HEK293 (cell line): ENCODE measurements at regions not wholly inside any gene's neighbourhood (a gene's known extent, or its start where the extent isn't known, plus 50 kb on each side); places are given as distances from the start of the nearest gene placed in this dataset.

Source experiments
- CTCF ChIA-PET: fragments of 350-600 bp; formaldehyde crosslinking; extraction: SDS; loops from one replicate; lab custom pipeline; 2021; ENCODE audit warnings: antibody characterized with exemption; lab: Yijun Ruan, JAX
- POLR2A ChIA-PET: fragments of 300-600 bp; formaldehyde crosslinking; extraction: SDS; loops from one replicate; lab custom pipeline; 2020; ENCODE audit warnings: antibody characterized with exemption, inconsistent platforms; lab: Yijun Ruan, JAX
- H3K27ac ChIP-seq: fragments of 200-500 bp; sonication (Bioruptor generic); 2 replicates; pipeline ENCODE4 v1.5.1; 2014; ENCODE audit warnings: low read depth, low read length, control low read depth, inconsistent platforms; ENCODE audit errors: extremely low read depth
- H3K36me3 ChIP-seq, 2 experiments: fragments of 200-500 bp in 1 of 2; sonication (Bioruptor generic) in 1 of 2; 1 replicate in 1 of 2; 2 replicates in 1 of 2; pipeline ENCODE4 v1.5.1; 2014 to 2017; ENCODE audit warnings: inconsistent platforms in 2 of 2, low read length in 2 of 2; ENCODE audit not compliant: control insufficient read depth in 2 of 2, insufficient read depth in 1 of 2
- H3K4me1 ChIP-seq: fragments of 200-500 bp; sonication (Bioruptor generic); 2 replicates; pipeline ENCODE4 v1.5.1; 2014; ENCODE audit warnings: mild to moderate bottlenecking, low read length, inconsistent platforms; ENCODE audit not compliant: control insufficient read depth, insufficient read depth
- H3K4me3 ChIP-seq: 2 replicates; pipeline ENCODE4 v1.5.1; 2011; ENCODE audit warnings: low read depth, mild to moderate bottlenecking, control low read depth, low read length, moderate library complexity
- H3K9me3 ChIP-seq: fragments of 200-500 bp; sonication (Bioruptor generic); 2 replicates; pipeline ENCODE4 v1.5.1; 2014; ENCODE audit warnings: low read depth, low read length, inconsistent platforms; ENCODE audit not compliant: control insufficient read depth, insufficient read depth
- ATF2 ChIP-seq: fragments of 450-650 bp; formaldehyde crosslinking; IDR thresholded peaks from 2 replicates; pipeline ENCODE4 v1.5.1; 2016; ENCODE audit warnings: missing biosample characterization, missing genetic modification characterization, low read depth
- GLIS2 ChIP-seq: fragments of 450-650 bp; formaldehyde crosslinking; IDR thresholded peaks from 2 replicates; pipeline ENCODE4 v1.5.1; 2016; ENCODE audit warnings: missing biosample characterization, missing genetic modification characterization
- KLF10 ChIP-seq: fragments of 450-650 bp; IDR thresholded peaks from 2 replicates; pipeline ENCODE4 v1.5.1; 2018; ENCODE audit warnings: missing biosample characterization, mild to moderate bottlenecking, missing genetic modification characterization
- PRDM6 ChIP-seq: fragments of 450-650 bp; formaldehyde crosslinking; IDR thresholded peaks from 2 replicates; pipeline ENCODE4 v1.5.1; 2017; ENCODE audit warnings: missing biosample characterization, missing genetic modification characterization
- ZFP69B ChIP-seq: fragments of 450-650 bp; formaldehyde crosslinking; IDR thresholded peaks from 2 replicates; pipeline ENCODE4 v1.5.1; 2016; ENCODE audit warnings: missing biosample characterization, missing genetic modification characterization
- ZNF112 ChIP-seq: fragments of 450-650 bp; formaldehyde crosslinking; IDR thresholded peaks from 2 replicates; pipeline ENCODE4 v1.5.0; 2017; ENCODE audit warnings: missing biosample characterization, missing genetic modification characterization
- ZNF140 ChIP-seq: fragments of 450-650 bp; formaldehyde crosslinking; IDR thresholded peaks from 2 replicates; pipeline ENCODE4 v1.5.1; 2016; ENCODE audit warnings: missing biosample characterization, missing genetic modification characterization
- ZNF16 ChIP-seq: fragments of 450-650 bp; formaldehyde crosslinking; IDR thresholded peaks from 2 replicates; pipeline ENCODE4 v1.5.1; 2016; ENCODE audit warnings: low read depth, missing biosample characterization, missing genetic modification characterization
- ZNF274 ChIP-seq, 2 experiments: fragments of 200-500 bp in 1 of 2; fragments of 450-650 bp in 1 of 2; sonication (Bioruptor generic) in 1 of 2; formaldehyde crosslinking in 1 of 2; IDR thresholded peaks; 2 replicates each; pipeline versions ENCODE4 v1.5.1 to v1.6.1; 2014 to 2016; ENCODE audit warnings: borderline replicate concordance in 1 of 2, inconsistent platforms in 1 of 2, low read length in 1 of 2, missing biosample characterization in 1 of 2, missing genetic modification characterization in 1 of 2
- ZNF302 ChIP-seq: fragments of 450-650 bp; formaldehyde crosslinking; IDR thresholded peaks from 2 replicates; pipeline ENCODE4 v1.5.1; 2016; ENCODE audit warnings: missing biosample characterization, missing genetic modification characterization, low read depth
- ZNF354C ChIP-seq: fragments of 450-650 bp; formaldehyde crosslinking; IDR thresholded peaks from 2 replicates; pipeline ENCODE4 v1.5.1; 2016; ENCODE audit warnings: missing biosample characterization, missing genetic modification characterization, low read depth, borderline replicate concordance
- ZNF404 ChIP-seq: fragments of 450-650 bp; formaldehyde crosslinking; IDR thresholded peaks from 2 replicates; pipeline ENCODE4 v1.5.1; 2017; ENCODE audit warnings: missing biosample characterization, missing genetic modification characterization
- ZNF548 ChIP-seq: fragments of 450-650 bp; formaldehyde crosslinking; IDR thresholded peaks from 2 replicates; pipeline ENCODE4 v1.5.1; 2016; ENCODE audit warnings: missing biosample characterization, missing genetic modification characterization
- ZNF571 ChIP-seq: fragments of 450-650 bp; formaldehyde crosslinking; IDR thresholded peaks from 2 replicates; pipeline ENCODE4 v1.5.0; 2017; ENCODE audit warnings: missing biosample characterization, missing genetic modification characterization
- TF ChIP-seq, protein P1 (sequence below): fragments of 450-650 bp; formaldehyde crosslinking; IDR thresholded peaks from 2 replicates; pipeline ENCODE4 v1.5.1; 2016; ENCODE audit warnings: missing biosample characterization, missing genetic modification characterization
- TF ChIP-seq, protein P2 (sequence below): fragments of 450-650 bp; formaldehyde crosslinking; IDR thresholded peaks from 2 replicates; pipeline ENCODE4 v1.5.1; 2016; ENCODE audit warnings: missing biosample characterization, missing genetic modification characterization
- TF ChIP-seq, protein P3 (sequence below): sonication (generic); formaldehyde crosslinking; IDR thresholded peaks from 2 replicates; pipeline ENCODE4 v1.8.1; 2022; ENCODE audit warnings: mild to moderate bottlenecking, moderate library complexity, missing genetic modification reagents
- TF ChIP-seq, protein P4 (sequence below): fragments of 450-650 bp; IDR thresholded peaks from 2 replicates; pipeline ENCODE4 v1.5.1; 2018; ENCODE audit warnings: missing biosample characterization, missing genetic modification characterization
- TF ChIP-seq, protein P5 (sequence below): fragments of 450-650 bp; formaldehyde crosslinking; IDR thresholded peaks from 2 replicates; pipeline ENCODE4 v1.5.1; 2016; ENCODE audit warnings: missing biosample characterization, missing genetic modification characterization

DNA sequence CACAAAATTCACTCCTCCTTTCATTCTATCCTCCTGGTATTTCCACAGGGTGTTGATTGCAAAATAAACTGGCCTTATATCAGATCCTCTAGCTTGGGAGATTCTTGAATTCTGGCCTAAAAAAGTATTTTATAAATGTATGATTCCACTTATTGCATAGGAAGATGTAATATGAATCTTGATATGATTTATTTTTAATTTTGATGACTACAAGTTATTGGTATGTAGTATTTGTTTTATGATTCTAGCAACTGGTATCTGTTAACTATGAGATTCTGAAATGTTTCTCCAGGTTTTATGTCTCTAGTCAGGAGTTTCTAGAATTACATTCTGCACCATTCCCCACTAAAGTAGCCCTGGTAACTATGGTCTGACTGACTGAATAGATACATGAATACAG is 373.9 kb upstream of the C11orf87 start:
- H3K27ac ChIP-seq, result no peak overlapping the region
- no peak overlapping the region for H3K4me3 ChIP-seq
- ChIA-PET POLR2A (no interaction called here), CTCF (interaction anchor here (0.7 kb wide), 1 partner anchor 1007 kb away, joined by 3 read pairs; no protein-coding TSS in a partner anchor)
- TF ChIP-seq ZNF16 (tag by site-specific recombination), result no peak
- no peak for TF ChIP-seq ZNF112 (tag by site-specific recombination)
- TF ChIP-seq ZNF548 (tag by site-specific recombination), result no peak
- TF ChIP-seq ZNF274 (IDR thresholded peaks at IDR 0.05; ENCODE audit: low read length), result no peak
- no peak for TF ChIP-seq ZNF274 (tag by site-specific recombination; IDR thresholded peaks at IDR 0.05; ENCODE audit: borderline replicate concordance)
- TF ChIP-seq ZNF140 (tag by site-specific recombination), result no peak
- TF ChIP-seq, protein P1, sequence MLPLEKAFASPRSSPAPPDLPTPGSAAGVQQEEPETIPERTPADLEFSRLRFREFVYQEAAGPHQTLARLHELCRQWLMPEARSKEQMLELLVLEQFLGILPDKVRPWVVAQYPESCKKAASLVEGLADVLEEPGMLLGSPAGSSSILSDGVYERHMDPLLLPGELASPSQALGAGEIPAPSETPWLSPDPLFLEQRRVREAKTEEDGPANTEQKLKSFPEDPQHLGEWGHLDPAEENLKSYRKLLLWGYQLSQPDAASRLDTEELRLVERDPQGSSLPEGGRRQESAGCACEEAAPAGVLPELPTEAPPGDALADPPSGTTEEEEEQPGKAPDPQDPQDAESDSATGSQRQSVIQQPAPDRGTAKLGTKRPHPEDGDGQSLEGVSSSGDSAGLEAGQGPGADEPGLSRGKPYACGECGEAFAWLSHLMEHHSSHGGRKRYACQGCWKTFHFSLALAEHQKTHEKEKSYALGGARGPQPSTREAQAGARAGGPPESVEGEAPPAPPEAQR (tag by site-specific recombination), result no peak
- no peak for TF ChIP-seq KLF10 (tag by site-specific recombination)
- no peak for TF ChIP-seq ZNF302 (tag by site-specific recombination)
- TF ChIP-seq, protein P2, sequence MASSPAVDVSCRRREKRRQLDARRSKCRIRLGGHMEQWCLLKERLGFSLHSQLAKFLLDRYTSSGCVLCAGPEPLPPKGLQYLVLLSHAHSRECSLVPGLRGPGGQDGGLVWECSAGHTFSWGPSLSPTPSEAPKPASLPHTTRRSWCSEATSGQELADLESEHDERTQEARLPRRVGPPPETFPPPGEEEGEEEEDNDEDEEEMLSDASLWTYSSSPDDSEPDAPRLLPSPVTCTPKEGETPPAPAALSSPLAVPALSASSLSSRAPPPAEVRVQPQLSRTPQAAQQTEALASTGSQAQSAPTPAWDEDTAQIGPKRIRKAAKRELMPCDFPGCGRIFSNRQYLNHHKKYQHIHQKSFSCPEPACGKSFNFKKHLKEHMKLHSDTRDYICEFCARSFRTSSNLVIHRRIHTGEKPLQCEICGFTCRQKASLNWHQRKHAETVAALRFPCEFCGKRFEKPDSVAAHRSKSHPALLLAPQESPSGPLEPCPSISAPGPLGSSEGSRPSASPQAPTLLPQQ (tag by site-specific recombination), result no peak
- TF ChIP-seq ATF2 (tag by site-specific recombination), result no peak
- TF ChIP-seq, protein P3, sequence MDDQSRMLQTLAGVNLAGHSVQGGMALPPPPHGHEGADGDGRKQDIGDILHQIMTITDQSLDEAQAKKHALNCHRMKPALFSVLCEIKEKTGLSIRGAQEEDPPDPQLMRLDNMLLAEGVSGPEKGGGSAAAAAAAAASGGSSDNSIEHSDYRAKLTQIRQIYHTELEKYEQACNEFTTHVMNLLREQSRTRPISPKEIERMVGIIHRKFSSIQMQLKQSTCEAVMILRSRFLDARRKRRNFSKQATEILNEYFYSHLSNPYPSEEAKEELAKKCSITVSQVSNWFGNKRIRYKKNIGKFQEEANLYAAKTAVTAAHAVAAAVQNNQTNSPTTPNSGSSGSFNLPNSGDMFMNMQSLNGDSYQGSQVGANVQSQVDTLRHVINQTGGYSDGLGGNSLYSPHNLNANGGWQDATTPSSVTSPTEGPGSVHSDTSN (CRISPR knock-in tag), result no peak
- no peak for TF ChIP-seq ZNF571 (tag by site-specific recombination)
- TF ChIP-seq GLIS2 (tag by site-specific recombination), result no peak
- TF ChIP-seq ZFP69B (tag by site-specific recombination), result no peak
- TF ChIP-seq PRDM6 (tag by site-specific recombination), result no peak
- TF ChIP-seq ZNF404 (tag by site-specific recombination), result no peak
- TF ChIP-seq ZNF354C (tag by site-specific recombination), result no peak
- H3K9me3 ChIP-seq, result no peaks in the 10 kb centered on the region
- H3K4me1 ChIP-seq, result no peaks in the 10 kb centered on the region
- no peaks in the 10 kb centered on the region for H3K36me3 ChIP-seq

GRCh38 chr11:109051200-109051599 is 370.8 kb upstream of the C11orf87 start:
- CTCF ChIA-PET, result no interaction called here
- TF ChIP-seq, protein P4, sequence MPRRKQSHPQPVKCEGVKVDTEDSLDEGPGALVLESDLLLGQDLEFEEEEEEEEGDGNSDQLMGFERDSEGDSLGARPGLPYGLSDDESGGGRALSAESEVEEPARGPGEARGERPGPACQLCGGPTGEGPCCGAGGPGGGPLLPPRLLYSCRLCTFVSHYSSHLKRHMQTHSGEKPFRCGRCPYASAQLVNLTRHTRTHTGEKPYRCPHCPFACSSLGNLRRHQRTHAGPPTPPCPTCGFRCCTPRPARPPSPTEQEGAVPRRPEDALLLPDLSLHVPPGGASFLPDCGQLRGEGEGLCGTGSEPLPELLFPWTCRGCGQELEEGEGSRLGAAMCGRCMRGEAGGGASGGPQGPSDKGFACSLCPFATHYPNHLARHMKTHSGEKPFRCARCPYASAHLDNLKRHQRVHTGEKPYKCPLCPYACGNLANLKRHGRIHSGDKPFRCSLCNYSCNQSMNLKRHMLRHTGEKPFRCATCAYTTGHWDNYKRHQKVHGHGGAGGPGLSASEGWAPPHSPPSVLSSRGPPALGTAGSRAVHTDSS (tag by site-specific recombination), result no peak
- TF ChIP-seq, protein P5, sequence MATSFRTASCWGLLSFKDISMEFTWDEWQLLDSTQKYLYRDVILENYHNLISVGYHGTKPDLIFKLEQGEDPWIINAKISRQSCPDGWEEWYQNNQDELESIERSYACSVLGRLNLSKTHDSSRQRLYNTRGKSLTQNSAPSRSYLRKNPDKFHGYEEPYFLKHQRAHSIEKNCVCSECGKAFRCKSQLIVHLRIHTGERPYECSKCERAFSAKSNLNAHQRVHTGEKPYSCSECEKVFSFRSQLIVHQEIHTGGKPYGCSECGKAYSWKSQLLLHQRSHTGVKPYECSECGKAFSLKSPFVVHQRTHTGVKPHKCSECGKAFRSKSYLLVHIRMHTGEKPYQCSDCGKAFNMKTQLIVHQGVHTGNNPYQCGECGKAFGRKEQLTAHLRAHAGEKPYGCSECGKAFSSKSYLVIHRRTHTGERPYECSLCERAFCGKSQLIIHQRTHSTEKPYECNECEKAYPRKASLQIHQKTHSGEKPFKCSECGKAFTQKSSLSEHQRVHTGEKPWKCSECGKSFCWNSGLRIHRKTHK (tag by site-specific recombination), result no peak

More at GRCh38 chr11:109051200-109051599, 370.8 kb upstream of the C11orf87 start:
- POLR2A ChIA-PET, result no interaction called here
- H3K4me3 ChIP-seq, result no peak overlapping the region
- no peaks in the 10 kb centered on the region for H3K4me1 ChIP-seq
- H3K36me3 ChIP-seq, result no peaks in the 10 kb centered on the region
- H3K9me3 ChIP-seq, result no peaks in the 10 kb centered on the region
- no peak overlapping the region for H3K27ac ChIP-seq
